Spinal cord (tissue), 9 donors: ENCODE measurements at regions not wholly inside any gene's neighbourhood (a gene's known extent, or its start where the extent isn't known, plus 50 kb on each side); places are given as distances from the start of the nearest gene placed in this dataset.
A peak's percentile ranks its signal among the peaks of the same experiment; 100 is the strongest.
"Not testable (repeated sequence)": the region's sequence is repeated elsewhere in the genome, so short reads cannot be mapped to it uniquely, and the experiment has no call there.

Experiments
- DNase-seq, 6 donors: peaks; one replicate each; pipeline versions ENCODE4 v3.0.0 to v3.0.0-alpha.2; 2013 to 2015; ENCODE audit warnings: low spot score in 6 of 6, low read depth in 4 of 6
- H3K27ac ChIP-seq: one replicate; pipeline ENCODE4 v1.5.1; 2013; ENCODE audit warnings: low read depth, low read length, control low read depth
- H3K27me3 ChIP-seq: one replicate; pipeline ENCODE4 v1.6.1; 2013; ENCODE audit warnings: low read length; ENCODE audit not compliant: control insufficient read depth, insufficient read depth
- H3K36me3 ChIP-seq: one replicate; pipeline ENCODE4 v1.6.1; 2013; ENCODE audit warnings: low read length; ENCODE audit not compliant: control insufficient read depth, insufficient read depth
- H3K4me1 ChIP-seq: one replicate; pipeline ENCODE4 v1.6.1; 2013; ENCODE audit warnings: low read length; ENCODE audit not compliant: control insufficient read depth, insufficient read depth
- H3K4me3 ChIP-seq: one replicate; pipeline ENCODE4 v1.5.1; 2013; ENCODE audit warnings: low read depth, low read length, control low read depth
- H3K9me3 ChIP-seq: one replicate; pipeline ENCODE4 v1.6.1; 2013; ENCODE audit warnings: low read length; ENCODE audit not compliant: control insufficient read depth, insufficient read depth
- WGBS: methylation state at CpG from one replicate; pipeline ENCODE4 v1.1.5; 2013; ENCODE audit warnings: missing lambda C conversion rate; ENCODE audit not compliant: insufficient coverage; 5-methylcytosine and 5-hydroxymethylcytosine counted together
- donor health status: healthy.

DNA sequence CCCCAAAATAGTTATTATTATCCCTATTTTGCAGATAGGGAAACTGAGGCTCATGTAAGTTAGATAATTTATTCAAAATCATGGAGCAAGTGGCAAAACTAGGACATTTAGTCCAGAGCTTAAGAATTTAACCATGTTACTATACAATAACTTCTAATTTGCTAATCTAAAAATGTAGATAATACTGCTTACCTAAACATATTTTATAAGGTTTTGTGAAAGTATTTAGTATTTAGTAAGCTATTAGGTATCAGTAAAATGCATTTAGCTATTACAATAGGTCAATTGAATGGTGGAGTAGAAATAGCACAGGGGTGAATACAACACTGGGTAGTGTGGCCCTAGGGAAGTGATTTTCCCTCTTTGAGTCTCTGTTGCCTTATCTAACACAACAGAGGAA lies 648.3 kb downstream of the KIF4B start:
- Histone ChIP-seq H3K4me1 (no peaks in the 10 kb centered on the region), H3K27ac (no peak overlapping the region), H3K36me3 (no peaks in the 10 kb centered on the region), H3K4me3 (no peak overlapping the region), H3K27me3 (no peaks in the 10 kb centered on the region), H3K9me3 (no peaks in the 10 kb centered on the region)
- DNase-seq, result no peak

DNA sequence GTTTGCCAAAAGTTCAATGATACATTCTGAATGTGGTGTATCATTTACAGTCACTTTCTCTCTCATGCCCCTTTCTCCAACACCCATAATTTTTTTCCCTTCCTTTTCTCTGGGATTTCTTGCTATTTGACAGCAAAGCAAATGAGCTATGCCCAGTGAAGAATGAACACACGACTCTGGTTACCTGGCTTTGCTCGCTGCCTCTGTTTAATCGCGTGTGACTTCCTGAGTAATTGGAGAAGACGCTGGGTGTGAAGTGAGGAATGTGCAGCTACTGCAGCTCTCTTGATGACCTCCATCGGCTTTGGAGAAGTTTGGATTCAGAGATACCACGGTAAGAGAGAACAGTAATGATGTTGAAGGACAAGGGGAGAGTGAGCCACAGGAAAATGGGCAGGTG lies 651.8 kb downstream of the KIF4B start:
- no peaks in the 10 kb centered on the region for H3K9me3 ChIP-seq
- WGBS, result 70% methylated on average over 7 of the region's 7 CpGs
- H3K4me1 ChIP-seq, result no peaks in the 10 kb centered on the region
- H3K27ac ChIP-seq, result no peak overlapping the region
- no peaks in the 10 kb centered on the region for H3K27me3 ChIP-seq
- no peak overlapping the region for H3K4me3 ChIP-seq
- no peaks in the 10 kb centered on the region for H3K36me3 ChIP-seq
- no peak for DNase-seq

DNA sequence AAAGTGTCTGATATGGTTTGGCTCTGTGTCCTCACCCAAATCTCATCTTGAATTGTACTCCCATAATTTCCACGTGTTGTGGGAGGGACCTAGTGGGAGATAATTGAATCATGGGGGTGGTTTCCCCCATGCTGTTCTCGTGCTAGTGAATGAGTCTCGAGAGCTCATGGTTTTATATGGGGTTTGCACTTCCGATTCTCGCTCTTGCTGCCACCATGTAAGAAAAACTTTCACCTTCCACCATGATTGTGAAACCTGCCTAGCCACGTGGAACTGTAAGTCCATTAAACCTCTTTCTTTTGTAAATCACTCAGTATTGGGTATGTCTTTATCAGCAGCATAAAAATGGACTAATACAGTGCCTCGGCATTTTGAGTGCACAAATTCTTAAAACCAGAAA lies 655.0 kb upstream of the SGCD start:
- WGBS, result 50% methylated on average over 1 of the region's 7 CpGs
- DNase-seq, H3K27me3 ChIP-seq: not testable (repeated sequence)

DNA sequence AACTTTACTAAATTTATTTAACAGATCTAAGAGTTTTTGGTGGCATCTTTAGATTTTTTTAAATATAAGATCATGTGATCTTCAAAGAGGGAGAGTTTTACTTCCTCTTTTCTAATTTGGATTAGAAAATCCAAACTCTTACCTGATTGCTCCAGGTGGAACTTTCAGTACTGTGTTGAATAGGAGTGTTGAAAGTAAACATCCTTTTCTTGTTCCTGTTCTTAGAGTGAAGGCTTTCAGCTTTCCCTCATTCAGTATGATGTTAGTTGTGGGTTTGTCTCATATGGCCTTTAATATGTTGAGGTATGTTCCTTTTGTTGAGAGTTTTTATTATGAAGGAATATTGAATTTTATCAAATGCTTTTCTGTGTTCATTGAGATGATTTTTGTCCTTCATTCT lies 650.0 kb upstream of the SGCD start:
- no peak for DNase-seq
- H3K27me3 ChIP-seq, result no peaks in the 10 kb centered on the region
- H3K36me3 ChIP-seq, result no peaks in the 10 kb centered on the region
- H3K4me3 ChIP-seq, result no peak overlapping the region
- no peak overlapping the region for H3K27ac ChIP-seq
- no peaks in the 10 kb centered on the region for H3K4me1 ChIP-seq
- H3K9me3 ChIP-seq, result peaks cover 1% of the 10 kb centered on the region

More for the DNA sequence above, 655.0 kb upstream of the SGCD start:
- not testable (repeated sequence) for H3K4me3 ChIP-seq, H3K4me1 ChIP-seq, H3K27ac ChIP-seq, H3K36me3 ChIP-seq, H3K9me3 ChIP-seq

GRCh38 chr5:155678371-155678770 lies 648.6 kb upstream of the SGCD start:
- no peak for DNase-seq
- Histone ChIP-seq H3K27me3 (no peaks in the 10 kb centered on the region), H3K4me3 (no peak overlapping the region), H3K9me3 (peaks cover 1% of the 10 kb centered on the region), H3K27ac (no peak overlapping the region), H3K36me3 (no peaks in the 10 kb centered on the region), H3K4me1 (no peaks in the 10 kb centered on the region)
- 84% methylated on average over 2 of the region's 2 CpGs for WGBS

DNA sequence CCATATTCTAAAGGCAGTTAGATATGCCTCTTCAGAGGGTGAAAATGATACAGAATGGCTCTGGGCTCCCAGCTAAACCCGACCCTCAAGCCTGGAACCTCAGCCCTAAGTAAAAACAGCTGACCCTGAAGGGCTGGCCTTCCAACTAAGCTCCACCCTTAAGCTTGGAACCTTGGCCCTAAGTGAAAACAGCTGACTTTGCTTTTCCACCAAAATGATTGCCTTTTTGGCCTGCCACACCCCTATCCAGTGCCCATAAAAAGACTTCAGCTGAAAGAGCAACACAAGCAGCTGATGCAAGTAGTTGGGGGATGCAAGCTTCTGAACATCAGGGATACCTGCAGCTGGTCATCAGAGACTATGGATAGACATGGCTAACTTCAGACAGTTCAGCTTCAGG lies 647.4 kb upstream of the SGCD start:
- WGBS, result 53% methylated on average over 1 of the region's 1 CpG
- Histone ChIP-seq H3K36me3 (no peaks in the 10 kb centered on the region), H3K9me3 (peaks cover 1% of the 10 kb centered on the region)

DNA sequence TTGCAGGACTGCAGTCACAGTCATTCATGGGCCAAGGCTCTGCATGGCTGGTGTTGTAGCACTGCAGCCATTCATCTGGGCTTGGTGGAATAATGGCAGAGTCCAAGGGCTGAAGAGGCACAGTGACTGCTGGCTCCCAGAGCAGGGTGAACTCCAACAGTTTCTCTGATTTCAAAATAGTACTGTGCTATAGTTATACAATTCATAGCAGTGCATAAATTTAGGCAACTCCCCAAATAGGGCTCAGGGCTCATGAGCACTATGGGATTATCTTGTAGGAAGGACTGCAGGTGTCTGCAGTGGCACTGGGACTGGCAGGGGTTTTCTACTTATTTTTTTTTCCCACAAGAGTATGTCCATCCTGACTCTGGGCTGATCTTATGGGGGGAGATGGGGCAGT lies 642.5 kb upstream of the SGCD start:
- Histone ChIP-seq H3K9me3 (no peaks in the 10 kb centered on the region), H3K4me3 (no peak overlapping the region), H3K36me3 (no peaks in the 10 kb centered on the region), H3K27me3 (no peaks in the 10 kb centered on the region), H3K27ac (no peak overlapping the region), H3K4me1 (no peaks in the 10 kb centered on the region)
- no peak for DNase-seq

More for the DNA sequence above, 647.4 kb upstream of the SGCD start:
- H3K27me3 ChIP-seq, result no peaks in the 10 kb centered on the region
- no peak overlapping the region for H3K4me3 ChIP-seq
- no peaks in the 10 kb centered on the region for H3K4me1 ChIP-seq
- no peak overlapping the region for H3K27ac ChIP-seq
- DNase-seq, result no peak

- H3K9me3 ChIP-seq, result no peaks in the 10 kb centered on the region
- no peaks in the 10 kb centered on the region for H3K4me1 ChIP-seq
- H3K4me3 ChIP-seq, result no peak overlapping the region
- WGBS, result no CpG with 5 or more reads among the region's 1 CpG
- DNase-seq, result no peak
- H3K27ac ChIP-seq, result no peak overlapping the region
- H3K27me3 ChIP-seq, result no peaks in the 10 kb centered on the region
- no peaks in the 10 kb centered on the region for H3K36me3 ChIP-seq
Observed at GRCh38 chr5:155686131-155686530, 640.8 kb upstream of the SGCD start.

GRCh38 chr5:155689406-155689805 lies 637.6 kb upstream of the SGCD start:
- H3K27ac ChIP-seq, result no peak overlapping the region
- no CpG with 5 or more reads among the region's 1 CpG for WGBS
- peak in 4 of 6 donors; percentile 7 to 89 (median 16) for DNase-seq
- no peaks in the 10 kb centered on the region for H3K9me3 ChIP-seq
- H3K27me3 ChIP-seq, result no peaks in the 10 kb centered on the region
- H3K4me1 ChIP-seq, result no peaks in the 10 kb centered on the region
- H3K4me3 ChIP-seq, result no peak overlapping the region
- no peaks in the 10 kb centered on the region for H3K36me3 ChIP-seq

- peak in 1 of 6 donors; percentile 13 for DNase-seq
- Histone ChIP-seq H3K36me3 (no peaks in the 10 kb centered on the region), H3K4me1 (no peaks in the 10 kb centered on the region), H3K4me3 (no peak overlapping the region), H3K9me3 (no peaks in the 10 kb centered on the region), H3K27ac (no peak overlapping the region), H3K27me3 (no peaks in the 10 kb centered on the region)
- WGBS, result 17% methylated on average over 1 of the region's 1 CpG
Observed at GRCh38 chr5:155696362-155696761, 630.6 kb upstream of the SGCD start.

DNA sequence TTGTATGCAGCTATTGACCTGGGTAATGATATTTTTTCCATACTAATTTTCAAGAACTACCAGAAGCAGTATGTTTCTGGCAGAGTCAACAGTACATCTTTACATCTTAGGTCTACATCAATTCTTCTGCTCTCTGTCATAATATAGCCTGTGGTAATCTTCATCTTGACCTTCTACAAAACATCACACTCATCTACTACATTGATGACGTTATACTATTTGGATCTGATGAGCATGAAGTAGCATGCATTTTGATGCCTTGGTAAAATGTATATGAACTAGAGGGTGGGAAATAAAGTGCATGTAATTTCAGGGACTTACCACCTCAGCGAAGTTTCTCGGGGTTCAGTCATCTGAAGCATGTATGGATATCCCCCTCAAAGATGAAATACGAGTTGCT lies 629.7 kb upstream of the SGCD start:
- Histone ChIP-seq H3K4me3 (no peak overlapping the region), H3K36me3 (no peaks in the 10 kb centered on the region), H3K27me3 (no peaks in the 10 kb centered on the region), H3K27ac (no peak overlapping the region), H3K4me1 (no peaks in the 10 kb centered on the region), H3K9me3 (no peaks in the 10 kb centered on the region)
- 96% methylated on average over 3 of the region's 4 CpGs for WGBS
- no peak for DNase-seq
